GM18873 (cell line): ENCODE measurements at regions not wholly inside any gene's neighbourhood (a gene's known extent, or its start where the extent isn't known, plus 50 kb on each side); places are given as distances from the start of the nearest gene placed in this dataset.

Experiments used
- ATAC-seq: cut with Tn5 transposase; IDR thresholded peaks from one replicate; pipeline ENCODE4 v1.9.1; 2021; ENCODE audit warnings: mild to moderate bottlenecking, moderate library complexity, moderate number of reproducible peaks; ENCODE audit not compliant: unreplicated experiment, low FRiP score

GRCh38 chr3:116920826-116921610 is 211.4 kb downstream of the TUSC7 start:
- no peak for ATAC-seq

GRCh38 chr3:116927918-116928317 is 218.3 kb downstream of the TUSC7 start:
- no peak for ATAC-seq

GRCh38 chr3:116929505-116930222 is 220.1 kb downstream of the TUSC7 start:
- ATAC-seq: no peak

GRCh38 chr3:116930786-116931185 is 221.2 kb downstream of the TUSC7 start:
- ATAC-seq: no peak

GRCh38 chr3:116939091-116939490 is 229.5 kb downstream of the TUSC7 start:
- no peak for ATAC-seq

- no peak for ATAC-seq
These were observed 230.0 kb downstream of the TUSC7 start for GRCh38 chr3:116939550-116939949.

GRCh38 chr3:116940719-116941118 is 231.1 kb downstream of the TUSC7 start:
- ATAC-seq: no peak

GRCh38 chr3:116946376-116946775 is 236.8 kb downstream of the TUSC7 start:
- ATAC-seq: no peak

- ATAC-seq: no peak
These were observed 237.6 kb downstream of the TUSC7 start for GRCh38 chr3:116947148-116947547.

GRCh38 chr3:116947809-116948208 is 238.2 kb downstream of the TUSC7 start:
- no peak for ATAC-seq

- no peak for ATAC-seq
These were observed 240.9 kb downstream of the TUSC7 start for GRCh38 chr3:116950301-116951055.

- no peak for ATAC-seq
These were observed 242.0 kb downstream of the TUSC7 start for GRCh38 chr3:116951610-116952009.

GRCh38 chr3:116958291-116958690 is 248.7 kb downstream of the TUSC7 start:
- no peak for ATAC-seq

GRCh38 chr3:116961106-116961505 is 251.5 kb downstream of the TUSC7 start:
- no peak for ATAC-seq

- ATAC-seq: no peak
These were observed 254.2 kb downstream of the TUSC7 start for GRCh38 chr3:116963802-116964201.

- no peak for ATAC-seq
These were observed 257.1 kb downstream of the TUSC7 start for GRCh38 chr3:116966649-116967048.

GRCh38 chr3:116969135-116969534 is 259.6 kb downstream of the TUSC7 start:
- no peak for ATAC-seq

- ATAC-seq: no peak
These were observed 260.1 kb downstream of the TUSC7 start for GRCh38 chr3:116969646-116970045.

- ATAC-seq: no peak
These were observed 262.0 kb downstream of the TUSC7 start for GRCh38 chr3:116971531-116971930.

GRCh38 chr3:116974702-116975101 is 265.1 kb downstream of the TUSC7 start:
- no peak for ATAC-seq

- ATAC-seq: no peak
These were observed 267.9 kb downstream of the TUSC7 start for GRCh38 chr3:116977441-116977840.
